ENCODE measurements at regions not wholly inside any gene's neighbourhood (a gene's known extent, or its start where the extent isn't known, plus 50 kb on each side); places are given as distances from the start of the nearest gene placed in this dataset.

GRCh38 chr6:135557582-135557981, 60.0 kb upstream of the AHI1 start:
- no peak for TF ChIP-seq HDGF (IDR thresholded peaks at IDR 0.05; ENCODE audit: borderline replicate concordance)
- no peak for TF ChIP-seq ELF4 (IDR thresholded peaks at IDR 0.05)
- no peak for TF ChIP-seq TARDBP (IDR thresholded peaks at IDR 0.05)
- no peak for TF ChIP-seq FOXM1 (IDR thresholded peaks at IDR 0.05; ENCODE audit: borderline replicate concordance)
- TF ChIP-seq, protein P1, sequence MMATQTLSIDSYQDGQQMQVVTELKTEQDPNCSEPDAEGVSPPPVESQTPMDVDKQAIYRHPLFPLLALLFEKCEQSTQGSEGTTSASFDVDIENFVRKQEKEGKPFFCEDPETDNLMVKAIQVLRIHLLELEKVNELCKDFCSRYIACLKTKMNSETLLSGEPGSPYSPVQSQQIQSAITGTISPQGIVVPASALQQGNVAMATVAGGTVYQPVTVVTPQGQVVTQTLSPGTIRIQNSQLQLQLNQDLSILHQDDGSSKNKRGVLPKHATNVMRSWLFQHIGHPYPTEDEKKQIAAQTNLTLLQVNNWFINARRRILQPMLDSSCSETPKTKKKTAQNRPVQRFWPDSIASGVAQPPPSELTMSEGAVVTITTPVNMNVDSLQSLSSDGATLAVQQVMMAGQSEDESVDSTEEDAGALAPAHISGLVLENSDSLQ (IDR thresholded peaks at IDR 0.05) = no peak

Measured in HEK293T (cell line).